ENCODE measurements at regions not wholly inside any gene's neighbourhood (a gene's known extent, or its start where the extent isn't known, plus 50 kb on each side); places are given as distances from the start of the nearest gene placed in this dataset.
"Not testable (repeated sequence)": the region's sequence is repeated elsewhere in the genome, so short reads cannot be mapped to it uniquely, and the experiment has no call there.

DNA sequence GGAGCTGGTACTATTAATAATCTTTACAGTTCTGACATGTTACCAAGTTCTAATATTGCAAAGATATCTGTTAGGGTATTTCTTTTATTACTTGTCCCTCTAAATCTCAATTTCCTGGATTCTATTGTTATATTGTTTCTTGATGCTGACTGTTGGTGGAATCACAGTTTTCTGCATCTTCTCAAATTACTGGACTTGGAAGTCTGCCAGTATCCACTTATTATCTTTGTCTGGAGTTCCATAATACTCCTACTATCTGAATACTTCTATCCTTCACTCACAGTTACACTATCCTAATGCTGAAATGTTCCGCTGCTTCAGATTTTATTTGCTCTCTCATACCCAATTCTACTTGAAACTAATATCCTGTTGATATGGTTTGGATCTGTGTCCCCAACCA, 1985.7 kb upstream of the PRR20A start:
- H3K27me3 ChIP-seq = no peaks in the 10 kb centered on the region
- intact Hi-C loops (cut with DNase I) = no loop called here
- TF ChIP-seq CTCF (IDR thresholded peaks at IDR 0.05) (no peak), POLR2A (IDR thresholded peaks at IDR 0.05) (no peak)
- no peak overlapping the region for H3K4me3 ChIP-seq
- 75 to 85% (median 80%) methylated on average over 1 of the region's 1 CpG for WGBS, 4 donors
- H3K36me3 ChIP-seq (replicated peaks in 1 of 2) = no peaks in the 10 kb centered on the region
- H3K4me1 ChIP-seq (replicated peaks in 1 of 2) = no peaks in the 10 kb centered on the region
- no peaks in the 10 kb centered on the region for H3K9me3 ChIP-seq (replicated peaks in 1 of 3)
- no peak for DNase-seq
- no peak overlapping the region for H3K27ac ChIP-seq

- Histone ChIP-seq H3K36me3 (replicated peaks in 1 of 2) (no peaks in the 10 kb centered on the region), H3K4me3 (no peak overlapping the region), H3K27ac (no peak overlapping the region), H3K27me3 (no peaks in the 10 kb centered on the region), H3K4me1 (replicated peaks in 1 of 2) (no peaks in the 10 kb centered on the region), H3K9me3 (replicated peaks in 1 of 3) (no peaks in the 10 kb centered on the region)
- 40 to 61% (median 49%) methylated on average over 4 of the region's 4 CpGs for WGBS, 4 donors
- intact Hi-C loops (cut with DNase I) = no loop called here
- no peak for DNase-seq
- no peak for TF ChIP-seq CTCF (IDR thresholded peaks at IDR 0.05)
- TF ChIP-seq POLR2A (IDR thresholded peaks at IDR 0.05) = no peak
These were observed 1981.0 kb upstream of the PRR20A start for GRCh38 chr13:55159765-55160164.

DNA sequence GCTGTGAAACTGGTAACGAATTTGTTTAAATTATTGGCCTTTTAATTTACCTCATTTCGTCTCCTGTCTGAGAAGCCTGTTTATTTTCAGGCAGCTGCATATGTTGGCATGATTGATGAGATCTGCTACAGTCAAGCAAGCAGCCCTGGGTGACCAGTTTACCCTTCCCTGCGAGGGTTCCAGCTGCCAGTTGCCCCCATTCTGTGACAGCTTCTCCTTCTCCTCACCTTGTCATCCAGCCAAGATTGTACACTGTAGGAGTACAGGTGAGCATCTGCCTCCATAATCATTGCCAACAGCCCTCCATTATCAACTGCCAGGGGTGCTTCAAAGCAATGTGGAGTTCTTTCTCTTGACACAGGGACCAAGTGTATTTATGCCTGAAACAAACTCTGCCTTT, 1979.9 kb upstream of the PRR20A start:
- Histone ChIP-seq H3K27ac (no peak overlapping the region), H3K27me3 (no peaks in the 10 kb centered on the region), H3K4me3 (no peak overlapping the region), H3K4me1 (replicated peaks in 1 of 2) (no peaks in the 10 kb centered on the region), H3K9me3 (replicated peaks in 1 of 3) (no peaks in the 10 kb centered on the region), H3K36me3 (replicated peaks in 1 of 2) (no peaks in the 10 kb centered on the region)
- no peak for DNase-seq
- intact Hi-C loops (cut with DNase I) = no loop called here
- 33 to 43% (median 36%) methylated on average over 3 of the region's 3 CpGs for WGBS, 4 donors
- TF ChIP-seq CTCF (IDR thresholded peaks at IDR 0.05) (no peak), POLR2A (IDR thresholded peaks at IDR 0.05) (no peak)

DNA sequence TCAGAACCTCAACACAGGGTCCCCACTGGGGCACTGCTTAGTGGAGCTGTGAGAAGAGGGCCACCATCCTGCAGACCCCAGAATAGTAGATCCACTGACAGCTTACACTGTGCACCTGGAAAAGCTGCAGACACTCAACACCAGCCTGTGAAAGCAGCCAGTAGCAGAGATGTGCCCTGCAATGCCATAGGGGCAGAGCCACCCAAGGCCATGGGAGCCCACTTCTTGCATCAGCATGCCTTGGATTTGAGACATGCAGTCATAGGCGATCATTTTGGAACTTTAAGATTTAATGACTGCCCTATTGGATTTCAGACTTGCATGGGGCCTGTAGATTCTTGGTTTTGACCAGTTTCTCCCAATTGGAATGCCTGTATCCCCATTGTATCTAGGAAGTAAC, 1962.1 kb upstream of the PRR20A start:
- H3K27me3 ChIP-seq; intact Hi-C loops (cut with DNase I); DNase-seq; H3K9me3 ChIP-seq (replicated peaks in 1 of 3); H3K4me3 ChIP-seq; H3K27ac ChIP-seq; H3K4me1 ChIP-seq (replicated peaks in 1 of 2); H3K36me3 ChIP-seq (replicated peaks in 1 of 2): not testable (repeated sequence)
- WGBS, 4 donors = 73 to 83% (median 80%) methylated on average over 1 of the region's 1 CpG

DNA sequence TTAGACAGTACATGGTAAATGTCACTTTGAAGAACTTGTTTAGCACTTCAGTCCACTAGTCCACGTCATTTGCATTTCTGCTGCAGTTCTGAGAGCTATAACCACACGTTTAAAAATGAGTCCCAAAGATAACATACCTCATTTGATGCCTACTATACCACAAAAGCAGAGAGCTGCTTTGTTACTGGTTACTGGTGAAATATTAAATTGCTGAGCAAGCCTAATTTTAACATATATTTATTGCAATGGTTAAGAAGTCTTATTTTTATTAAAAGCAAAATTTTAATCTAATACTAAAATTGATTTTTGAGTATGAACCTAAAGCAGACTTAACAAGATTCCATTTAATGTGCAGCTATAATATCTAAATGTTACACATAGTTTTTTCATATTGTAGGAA, 1949.7 kb upstream of the PRR20A start:
- no peak for DNase-seq
- Histone ChIP-seq H3K4me1 (replicated peaks in 1 of 2) (no peaks in the 10 kb centered on the region), H3K27ac (no peak overlapping the region), H3K27me3 (no peaks in the 10 kb centered on the region), H3K9me3 (replicated peaks in 1 of 3) (no peaks in the 10 kb centered on the region), H3K4me3 (no peak overlapping the region), H3K36me3 (replicated peaks in 1 of 2) (no peaks in the 10 kb centered on the region)
- no peak for TF ChIP-seq POLR2A (IDR thresholded peaks at IDR 0.05)
- no peak for TF ChIP-seq CTCF (IDR thresholded peaks at IDR 0.05)
- 50 to 68% (median 52%) methylated on average over 2 of the region's 2 CpGs for WGBS, 4 donors
- intact Hi-C loops (cut with DNase I) = no loop called here
